Trophoblast cell (in vitro differentiated cells and primary cell): ENCODE measurements at regions not wholly inside any gene's neighbourhood (a gene's known extent, or its start where the extent isn't known, plus 50 kb on each side); places are given as distances from the start of the nearest gene placed in this dataset.

Experiments
- DNase-seq, 2 donors: peaks; one replicate each; pipeline ENCODE4 v3.0.0-alpha.2; 2016
- H2AFZ ChIP-seq: 2 replicates; pipeline ENCODE4 v1.6.1; 2013; ENCODE audit warnings: low read length, moderate library complexity, mild to moderate bottlenecking; ENCODE audit not compliant: insufficient read depth, poor library complexity
- H2AK5ac ChIP-seq: 2 replicates; pipeline ENCODE4 v1.6.1; 2013; ENCODE audit warnings: mild to moderate bottlenecking, low read length
- H2BK120ac ChIP-seq: 2 replicates; pipeline ENCODE4 v1.6.1; 2013; ENCODE audit warnings: low read length, mild to moderate bottlenecking, moderate library complexity; ENCODE audit not compliant: insufficient read depth, poor library complexity
- H2BK12ac ChIP-seq: 2 replicates; pipeline ENCODE4 v1.6.1; 2013; ENCODE audit warnings: mild to moderate bottlenecking, low read length, moderate library complexity
- H2BK5ac ChIP-seq: 2 replicates; pipeline ENCODE4 v1.6.1; 2013; ENCODE audit warnings: low read length, low read depth, moderate library complexity, mild to moderate bottlenecking; ENCODE audit not compliant: poor library complexity
- H3K14ac ChIP-seq: 2 replicates; pipeline ENCODE4 v1.6.1; 2013; ENCODE audit warnings: mild to moderate bottlenecking, low read length
- H3K18ac ChIP-seq: 2 replicates; pipeline ENCODE4 v1.6.1; 2013; ENCODE audit warnings: mild to moderate bottlenecking, low read length
- H3K23ac ChIP-seq: 2 replicates; pipeline ENCODE4 v1.6.1; 2013; ENCODE audit warnings: low read length
- H3K27ac ChIP-seq: 2 replicates; pipeline ENCODE4 v1.5.1; 2013; ENCODE audit warnings: low read depth, mild to moderate bottlenecking, inconsistent platforms, low read length, moderate library complexity
- H3K27me3 ChIP-seq: 2 replicates; pipeline ENCODE4 v1.6.1; 2013; ENCODE audit warnings: inconsistent platforms, mild to moderate bottlenecking, low read length, moderate library complexity; ENCODE audit not compliant: insufficient read depth
- H3K36me3 ChIP-seq, 2 experiments: 1 replicate in 1 of 2; 2 replicates in 1 of 2; pipeline ENCODE4 v1.6.1; 2013; ENCODE audit warnings: low read length in 2 of 2, mild to moderate bottlenecking in 2 of 2, moderate library complexity in 1 of 2; ENCODE audit not compliant: insufficient read depth in 2 of 2, control insufficient read depth in 1 of 2
- H3K4ac ChIP-seq: 2 replicates; pipeline ENCODE4 v1.6.1; 2013; ENCODE audit warnings: low read depth, mild to moderate bottlenecking, low read length, moderate library complexity
- H3K4me1 ChIP-seq, 2 experiments: 1 replicate in 1 of 2; 2 replicates in 1 of 2; pipeline ENCODE4 v1.6.1; 2013; ENCODE audit warnings: low read length in 2 of 2, mild to moderate bottlenecking in 2 of 2, moderate library complexity in 1 of 2; ENCODE audit not compliant: insufficient read depth in 2 of 2, control insufficient read depth in 1 of 2
- H3K4me2 ChIP-seq: 2 replicates; pipeline ENCODE4 v1.6.1; 2013; ENCODE audit warnings: inconsistent platforms, mild to moderate bottlenecking, low read length, moderate library complexity
- H3K4me3 ChIP-seq: 2 replicates; pipeline ENCODE4 v1.5.1; 2013; ENCODE audit warnings: mild to moderate bottlenecking, low read depth, low read length, inconsistent platforms
- H3K79me1 ChIP-seq: one replicate; pipeline ENCODE4 v1.6.1; 2013; ENCODE audit warnings: low read length
- H3K79me2 ChIP-seq: 2 replicates; pipeline ENCODE4 v1.6.1; 2013; ENCODE audit warnings: low read length, mild to moderate bottlenecking; ENCODE audit not compliant: control insufficient read depth, insufficient read depth, poor library complexity
- H3K9ac ChIP-seq: 2 replicates; pipeline ENCODE4 v1.6.1; 2013; ENCODE audit warnings: mild to moderate bottlenecking, low read length
- H3K9me3 ChIP-seq: 2 replicates; pipeline ENCODE4 v1.6.1; 2013; ENCODE audit warnings: low read depth, mild to moderate bottlenecking, control low read depth, inconsistent platforms, low read length; ENCODE audit not compliant: insufficient read depth
- H4K12ac ChIP-seq: 2 replicates; pipeline ENCODE4 v1.6.1; 2013; ENCODE audit warnings: low read depth, mild to moderate bottlenecking, low read length, moderate library complexity
- H4K8ac ChIP-seq: 2 replicates; pipeline ENCODE4 v1.6.1; 2013; ENCODE audit warnings: low read depth, mild to moderate bottlenecking, low read length, moderate library complexity
- H4K91ac ChIP-seq: one replicate; pipeline ENCODE4 v1.6.1; 2013; ENCODE audit warnings: low read depth, mild to moderate bottlenecking, low read length, moderate library complexity
- WGBS: extraction: QIAGEN DNeasy Blood & Tissue Kit; methylation state at CpG from one replicate; pipeline ENCODE4 v1.1.7; 2013; ENCODE audit warnings: missing lambda C conversion rate; ENCODE audit not compliant: insufficient read length, insufficient coverage; ENCODE audit errors: extremely low coverage; 5-methylcytosine and 5-hydroxymethylcytosine counted together

- Histone ChIP-seq H4K8ac (no peak overlapping the region), H3K4me2 (no peak overlapping the region), H3K9ac (no peak overlapping the region), H2BK120ac (no peak overlapping the region), H3K23ac (no peak overlapping the region), H4K91ac (no peak overlapping the region), H3K27me3 (no peaks in the 10 kb centered on the region), H3K4me3 (no peak overlapping the region), H2AK5ac (no peak overlapping the region), H3K79me2 (no peaks in the 10 kb centered on the region), H3K18ac (no peak overlapping the region), H3K9me3 (no peaks in the 10 kb centered on the region), H3K4me1 (no peaks in the 10 kb centered on the region), H2AFZ (no peak overlapping the region), H2BK12ac (no peak overlapping the region), H3K79me1 (no peaks in the 10 kb centered on the region), H4K12ac (no peak overlapping the region), H3K27ac (no peak overlapping the region), H3K4ac (no peak overlapping the region), H3K14ac (no peak overlapping the region), H3K36me3 (no peaks in the 10 kb centered on the region), H2BK5ac (no peak overlapping the region)
- no peak for DNase-seq
- WGBS: no CpG with 5 or more reads among the region's 5 CpGs
Observed at GRCh38 chr4:173934933-173935620, 348.4 kb downstream of the FBXO8 start.

GRCh38 chr4:173934201-173934600 is 349.3 kb downstream of the FBXO8 start:
- Histone ChIP-seq H2AFZ (no peak overlapping the region), H3K4me3 (no peak overlapping the region), H3K4me1 (no peaks in the 10 kb centered on the region), H3K9ac (no peak overlapping the region), H2BK5ac (no peak overlapping the region), H2BK12ac (no peak overlapping the region), H3K4ac (no peak overlapping the region), H3K4me2 (no peak overlapping the region), H3K9me3 (no peaks in the 10 kb centered on the region), H3K27ac (no peak overlapping the region), H3K23ac (no peak overlapping the region), H3K36me3 (no peaks in the 10 kb centered on the region), H2AK5ac (no peak overlapping the region), H4K91ac (no peak overlapping the region), H3K18ac (no peak overlapping the region), H3K79me1 (no peaks in the 10 kb centered on the region), H3K79me2 (no peaks in the 10 kb centered on the region), H2BK120ac (no peak overlapping the region), H4K12ac (no peak overlapping the region), H3K14ac (no peak overlapping the region), H4K8ac (no peak overlapping the region), H3K27me3 (no peaks in the 10 kb centered on the region)
- WGBS: no CpG with 5 or more reads among the region's 2 CpGs
- DNase-seq: no peak

- Histone ChIP-seq H3K9me3 (no peaks in the 10 kb centered on the region), H2BK120ac (no peak overlapping the region), H2AK5ac (no peak overlapping the region), H3K4me2 (no peak overlapping the region), H3K4me3 (no peak overlapping the region), H3K18ac (no peak overlapping the region), H3K27ac (no peak overlapping the region), H4K91ac (no peak overlapping the region), H3K27me3 (no peaks in the 10 kb centered on the region), H3K4me1 (no peaks in the 10 kb centered on the region), H4K12ac (no peak overlapping the region), H3K79me1 (no peaks in the 10 kb centered on the region), H3K79me2 (no peaks in the 10 kb centered on the region), H3K14ac (no peak overlapping the region), H3K23ac (no peak overlapping the region), H2AFZ (no peak overlapping the region), H2BK5ac (no peak overlapping the region), H3K9ac (no peak overlapping the region), H3K4ac (no peak overlapping the region), H2BK12ac (no peak overlapping the region), H4K8ac (no peak overlapping the region), H3K36me3 (no peaks in the 10 kb centered on the region)
- no CpG with 5 or more reads among the region's 2 CpGs for WGBS
- DNase-seq: no peak
Observed at GRCh38 chr4:173932701-173933100, 350.8 kb downstream of the FBXO8 start.

- no peaks in the 10 kb centered on the region for H3K79me2 ChIP-seq
- no peaks in the 10 kb centered on the region for H3K36me3 ChIP-seq
- no peaks in the 10 kb centered on the region for H3K4me1 ChIP-seq
- no peak overlapping the region for H3K27ac ChIP-seq
- H3K79me1 ChIP-seq: no peaks in the 10 kb centered on the region
- no peak overlapping the region for H4K8ac ChIP-seq
- no peak overlapping the region for H3K9ac ChIP-seq
- H4K12ac ChIP-seq: no peak overlapping the region
- no peak overlapping the region for H2BK120ac ChIP-seq
- H2BK5ac ChIP-seq: no peak overlapping the region
- no peak overlapping the region for H2BK12ac ChIP-seq
- no peak overlapping the region for H3K23ac ChIP-seq
- H3K4me2 ChIP-seq: no peak overlapping the region
- WGBS: no CpG with 5 or more reads among the region's 8 CpGs
- H2AK5ac ChIP-seq: no peak overlapping the region
- H3K27me3 ChIP-seq: no peaks in the 10 kb centered on the region
- DNase-seq: no peak
- H4K91ac ChIP-seq: no peak overlapping the region
- H3K14ac ChIP-seq: no peak overlapping the region
- H3K4me3 ChIP-seq: no peak overlapping the region
- H3K9me3 ChIP-seq: no peaks in the 10 kb centered on the region
- H3K18ac ChIP-seq: no peak overlapping the region
- H2AFZ ChIP-seq: no peak overlapping the region
- no peak overlapping the region for H3K4ac ChIP-seq
Observed at GRCh38 chr4:173930329-173930967, 353.0 kb downstream of the FBXO8 start.
